NK-92 treated with Interleukin-12 subunit alpha and Interleukin-12 subunit beta, amount 100 ng/mL, for 24 hours (cell line): ENCODE measurements at regions not wholly inside any gene's neighbourhood (a gene's known extent, or its start where the extent isn't known, plus 50 kb on each side); places are given as distances from the start of the nearest gene placed in this dataset.
"Not testable (repeated sequence)": the region's sequence is repeated elsewhere in the genome, so short reads cannot be mapped to it uniquely, and the experiment has no call there.

Experiments used
- DNase-seq: peaks from one replicate; lab custom pipeline; 2025; lab: John Stamatoyannopoulos, UW

- DNase-seq, result no peak
Observed at GRCh38 chr13:76349700-76350099, 536.5 kb downstream of the KCTD12 start.

GRCh38 chr13:76339649-76340048 is 546.6 kb downstream of the KCTD12 start:
- DNase-seq, result no peak

- no peak for DNase-seq
Observed at GRCh38 chr13:76338003-76338402, 548.2 kb downstream of the KCTD12 start.

DNA sequence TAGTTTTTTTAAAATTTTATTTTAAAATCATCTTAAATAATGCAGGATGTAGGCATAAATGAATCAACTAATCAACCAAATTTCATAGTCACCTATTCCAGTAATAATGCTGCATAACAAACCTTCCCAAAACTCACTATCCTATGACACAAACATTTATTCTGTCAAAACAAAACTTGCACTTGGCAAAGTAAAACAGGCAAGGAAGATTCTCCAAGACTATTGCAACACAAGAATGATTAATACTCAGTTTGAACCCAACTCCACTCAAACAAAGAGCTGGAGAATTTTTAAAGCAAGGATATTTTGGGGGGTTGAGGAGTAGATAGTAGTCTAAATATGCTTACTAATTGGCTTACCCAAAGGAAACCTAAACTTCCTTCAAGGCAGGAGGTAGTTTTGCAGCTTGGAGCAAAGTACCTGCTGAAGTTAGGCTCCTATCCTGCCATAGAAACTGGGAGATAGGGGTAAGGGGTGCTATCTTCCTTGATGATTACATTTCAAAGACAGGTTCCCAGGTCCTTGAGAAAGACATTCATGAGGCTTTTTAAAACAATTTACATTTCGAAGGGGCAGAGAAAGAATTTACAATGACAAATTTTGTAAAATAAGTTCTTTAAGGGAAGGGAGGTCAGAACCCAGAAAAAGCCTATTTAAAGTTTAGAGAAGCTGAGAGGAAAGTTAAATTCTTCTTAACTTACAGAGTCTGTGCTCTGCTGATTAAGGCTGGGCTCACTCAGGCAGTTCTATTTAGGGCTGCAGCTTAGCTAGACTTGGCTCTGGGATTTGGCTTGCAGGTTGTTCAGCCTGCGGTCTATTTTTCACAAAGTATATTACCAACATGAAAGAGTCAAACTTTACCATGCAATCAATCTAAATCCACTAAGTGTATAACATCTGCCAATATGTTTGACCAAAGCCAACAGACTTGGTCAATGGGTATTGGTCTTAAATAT is 549.0 kb downstream of the KCTD12 start:
- DNase-seq, result no peak

- DNase-seq, result no peak
Observed at GRCh38 chr13:76335463-76335862, 550.7 kb downstream of the KCTD12 start.

- no peak for DNase-seq
Observed at GRCh38 chr13:76331943-76332712, 554.1 kb downstream of the KCTD12 start.

- DNase-seq, result no peak
Observed at GRCh38 chr13:76330761-76331160, 555.4 kb downstream of the KCTD12 start.

- no peak for DNase-seq
Observed at GRCh38 chr13:76329866-76330580, 556.2 kb downstream of the KCTD12 start.

- DNase-seq, result no peak
Observed at GRCh38 chr13:76329004-76329403, 557.2 kb downstream of the KCTD12 start.

DNA sequence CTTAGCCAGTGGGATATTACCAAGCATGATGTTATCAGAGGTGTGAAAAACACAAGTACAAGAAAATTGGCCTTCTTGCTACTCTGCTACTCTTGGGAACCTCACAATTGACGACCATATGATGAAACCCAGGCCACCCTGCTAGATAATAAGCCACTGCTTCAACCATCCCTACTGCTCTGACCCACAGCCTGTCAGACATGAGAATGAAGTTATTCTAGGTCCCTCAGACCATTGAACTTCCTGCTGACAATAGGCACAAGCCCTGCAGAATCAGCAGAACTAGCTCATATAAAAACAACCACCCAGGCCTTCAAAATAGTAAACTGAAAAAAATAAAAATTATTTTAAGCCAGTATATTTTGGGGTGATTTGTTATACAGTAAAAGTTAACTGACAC is 559.9 kb downstream of the KCTD12 start:
- no peak for DNase-seq

DNA sequence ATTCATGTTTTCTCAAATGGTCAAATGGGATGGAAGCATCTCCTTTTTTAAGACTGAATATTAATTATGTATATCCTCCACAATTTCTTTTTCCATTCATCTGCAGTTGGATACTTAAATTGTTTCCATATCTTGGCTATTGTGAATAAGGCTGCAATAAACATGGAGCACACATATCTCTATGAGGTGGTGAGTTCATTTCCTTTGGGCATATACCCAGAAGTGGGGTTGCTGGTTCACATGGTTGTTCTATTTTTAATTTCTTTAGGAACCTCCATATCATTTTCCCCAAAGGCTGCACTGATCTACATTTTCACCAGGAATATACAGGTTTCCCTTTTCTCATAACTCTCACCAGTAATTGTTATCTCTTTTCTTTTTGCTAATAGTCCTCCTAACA is 566.3 kb downstream of the KCTD12 start:
- DNase-seq, result no peak

GRCh38 chr13:76316998-76317527 is 569.1 kb downstream of the KCTD12 start:
- no peak for DNase-seq

GRCh38 chr13:76314495-76314894 is 571.7 kb downstream of the KCTD12 start:
- DNase-seq, result no peak

DNA sequence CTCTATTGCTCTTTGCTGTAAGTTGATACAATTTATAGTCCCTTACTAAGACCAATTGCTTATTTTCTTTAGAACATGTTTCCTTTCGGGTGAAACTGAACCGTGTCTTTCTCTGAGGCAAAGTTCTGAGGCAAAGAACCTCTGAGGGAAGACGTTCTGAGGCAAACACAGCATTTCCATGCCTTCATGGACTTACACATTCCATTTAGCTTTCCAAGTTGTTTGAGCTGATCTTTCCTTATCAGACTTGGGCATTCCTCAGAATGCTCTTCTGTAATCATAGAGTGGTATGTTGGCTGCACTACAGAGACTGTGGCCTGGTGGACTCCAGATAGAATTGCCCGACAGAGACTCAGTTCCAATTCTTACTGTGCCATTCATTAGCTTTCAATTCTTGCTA is 579.1 kb downstream of the KCTD12 start:
- no peak for DNase-seq

- DNase-seq, result no peak
Observed at GRCh38 chr13:76300688-76301087, 585.5 kb downstream of the KCTD12 start.

DNA sequence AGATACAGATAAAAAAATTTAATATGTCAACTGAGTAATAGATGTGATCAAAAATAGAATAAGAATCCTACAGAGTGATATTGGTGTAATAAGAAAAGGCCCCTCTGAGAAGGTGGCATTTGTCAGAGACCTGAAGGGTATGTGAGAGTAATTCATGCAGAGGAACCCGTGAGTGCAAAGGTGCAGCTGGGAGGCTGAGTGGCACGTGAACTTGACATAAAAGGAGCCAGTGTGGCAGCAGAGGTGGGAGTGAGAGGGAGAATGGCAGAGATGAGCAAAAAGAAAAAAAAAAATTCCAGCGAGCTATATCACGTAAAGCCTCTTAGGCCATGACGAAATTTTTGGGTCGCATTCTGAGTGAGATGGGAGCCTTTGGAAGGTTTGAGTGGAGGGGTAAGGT is 588.9 kb downstream of the KCTD12 start:
- DNase-seq, result no peak

- no peak for DNase-seq
Observed at GRCh38 chr13:76296751-76297150, 589.5 kb downstream of the KCTD12 start.

- DNase-seq, result not testable (repeated sequence)
Observed at GRCh38 chr13:76295020-76295419, 591.2 kb downstream of the KCTD12 start.

DNA sequence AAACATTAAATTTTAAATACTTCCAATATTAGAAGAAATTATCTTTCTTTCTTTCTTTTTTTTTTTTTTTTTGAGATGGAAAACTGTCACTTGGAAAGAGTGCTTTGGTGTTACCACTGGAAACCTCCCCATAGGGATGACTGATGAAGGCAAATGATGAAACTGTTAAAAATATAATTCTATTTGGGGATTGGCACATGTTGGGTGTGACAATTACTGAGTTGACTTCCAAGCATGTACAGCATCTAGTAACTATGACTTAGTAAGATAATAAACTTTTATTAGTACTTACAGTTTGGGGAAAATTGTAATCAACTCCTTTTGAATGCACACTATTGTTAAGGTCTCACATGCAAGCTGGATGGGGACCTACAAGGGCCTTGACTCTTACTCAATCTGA is 592.5 kb downstream of the KCTD12 start:
- no peak for DNase-seq

DNA sequence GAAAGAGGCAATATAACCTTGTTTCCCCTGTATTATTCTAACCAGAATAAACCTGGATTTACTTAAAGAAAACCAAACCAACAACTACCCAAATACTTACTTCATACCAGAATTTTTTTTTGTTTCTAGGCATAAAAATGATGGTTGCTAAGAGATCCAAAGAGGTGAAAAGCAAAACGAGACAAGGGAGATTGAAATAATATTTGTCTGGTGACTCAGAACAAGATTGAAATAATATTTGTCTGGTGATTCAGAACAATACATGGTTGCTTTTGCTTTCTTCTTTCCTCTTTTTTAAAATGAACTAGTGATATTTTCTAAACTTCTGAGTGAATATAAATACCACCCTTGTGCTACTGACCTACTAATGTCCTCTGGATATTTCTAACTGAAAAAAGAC is 592.9 kb downstream of the KCTD12 start:
- DNase-seq, result no peak

DNA sequence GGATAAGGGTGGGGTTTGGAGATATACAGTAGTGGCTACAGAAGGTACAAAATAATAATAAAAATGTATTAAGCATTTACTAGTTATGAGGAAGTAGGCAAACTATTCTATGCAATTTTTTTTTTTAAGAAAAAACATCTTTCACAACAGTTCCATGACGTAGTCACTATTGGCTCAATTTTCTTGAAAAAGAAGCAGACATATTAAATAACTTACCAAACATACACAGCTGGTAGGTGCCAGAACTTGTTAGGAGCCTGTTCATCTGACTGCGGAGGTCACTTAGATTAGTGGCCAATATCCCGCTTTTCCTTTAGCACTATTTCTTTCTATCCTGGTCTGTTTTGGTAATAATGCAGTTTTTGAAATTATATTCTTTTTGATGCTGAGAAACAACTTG is 593.5 kb downstream of the KCTD12 start:
- DNase-seq, result no peak

DNA sequence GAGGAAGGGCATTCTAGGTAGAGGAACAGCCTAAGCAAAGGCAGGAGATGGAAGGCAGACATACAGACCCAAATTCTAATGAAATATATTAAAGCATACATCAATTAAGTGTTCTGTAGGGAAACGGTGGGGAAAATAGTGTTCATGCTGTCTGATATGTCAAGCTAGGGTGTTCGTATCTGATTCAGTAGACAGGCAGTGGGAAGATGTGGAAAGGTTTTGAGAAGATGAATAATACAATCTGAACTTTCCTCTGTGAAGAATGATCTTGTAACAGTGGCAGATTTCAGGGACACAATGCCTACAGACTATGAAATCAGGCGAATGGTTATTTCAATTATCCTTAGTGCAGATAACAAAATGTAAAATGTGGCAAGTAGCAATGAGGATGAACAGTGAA is 594.2 kb downstream of the KCTD12 start:
- DNase-seq, result no peak
